RWPE1 (cell line): ENCODE measurements at regions not wholly inside any gene's neighbourhood (a gene's known extent, or its start where the extent isn't known, plus 50 kb on each side); places are given as distances from the start of the nearest gene placed in this dataset.

Experiments
- CTCF ChIA-PET: fragments of 350-600 bp; sonication (Branson Sonifier 250); formaldehyde crosslinking; extraction: SDS; loops from one replicate; lab custom pipeline; 2021; lab: Yijun Ruan, JAX
- POLR2A ChIA-PET: fragments of 400-600 bp; formaldehyde crosslinking; extraction: SDS; loops from one replicate; lab custom pipeline; 2020; ENCODE audit warnings: antibody characterized with exemption; ENCODE audit not compliant: low non-redundant PET; lab: Yijun Ruan, JAX
- DNase-seq: peaks from one replicate; pipeline ENCODE4 v3.0.0; 2012; ENCODE audit warnings: low spot score
- H3K27ac ChIP-seq: fragments of 450-650 bp; 2 replicates; pipeline ENCODE4 v1.5.1; 2017
- CTCF ChIP-seq: fragments of 450-650 bp; conservative IDR thresholded peaks from 2 replicates; pipeline ENCODE4 v1.5.1; 2017; ENCODE audit warnings: low read depth, mild to moderate bottlenecking

- no peak for DNase-seq
- TF ChIP-seq CTCF = no peak
- H3K27ac ChIP-seq = no peak overlapping the region
- CTCF ChIA-PET = interaction anchor here (0.6 to 0.7 kb wide), 2 partner anchors 146 to 824 kb away, joined by 3 read pairs; no protein-coding TSS in a partner anchor
- POLR2A ChIA-PET = no interaction called here
Measured at GRCh38 chr4:123893011-123893981, 496.7 kb downstream of the SPRY1 start.

- ChIA-PET POLR2A (no interaction called here), CTCF (no interaction called here)
- TF ChIP-seq CTCF = no peak
- no peak overlapping the region for H3K27ac ChIP-seq
- no peak for DNase-seq
Measured at GRCh38 chr4:123896446-123897071, 500.0 kb downstream of the SPRY1 start.

GRCh38 chr4:123898946-123899666 is 502.5 kb downstream of the SPRY1 start:
- DNase-seq = no peak
- TF ChIP-seq CTCF = no peak
- CTCF ChIA-PET = no interaction called here
- POLR2A ChIA-PET = no interaction called here
- no peak overlapping the region for H3K27ac ChIP-seq

GRCh38 chr4:123904882-123905281 is 508.3 kb downstream of the SPRY1 start:
- TF ChIP-seq CTCF = no peak
- H3K27ac ChIP-seq = no peak overlapping the region
- ChIA-PET POLR2A (no interaction called here), CTCF (no interaction called here)
- DNase-seq = no peak

- ChIA-PET POLR2A (no interaction called here), CTCF (interaction anchor here (0.6 to 0.7 kb wide), 3 partner anchors 72 to 215 kb away, joined by 4 to 8 read pairs (median 5); no protein-coding TSS in a partner anchor)
- no peak overlapping the region for H3K27ac ChIP-seq
- no peak for TF ChIP-seq CTCF
- DNase-seq = no peak
Measured at GRCh38 chr4:123913598-123913997, 517.0 kb downstream of the SPRY1 start.

GRCh38 chr4:123916821-123917220 is 520.2 kb downstream of the SPRY1 start:
- no peak overlapping the region for H3K27ac ChIP-seq
- TF ChIP-seq CTCF = no peak
- no peak for DNase-seq
- ChIA-PET CTCF (no interaction called here), POLR2A (no interaction called here)
